H1 (cell line): ENCODE measurements at regions not wholly inside any gene's neighbourhood (a gene's known extent, or its start where the extent isn't known, plus 50 kb on each side); places are given as distances from the start of the nearest gene placed in this dataset.

Experiments used
- CTCF ChIA-PET: fragments of 300-600 bp; sonication (Branson Sonifier 250); formaldehyde crosslinking; loops from one replicate; lab custom pipeline; 2021; ENCODE audit not compliant: partially characterized antibody; lab: Charles Lee
- POLR2A ChIA-PET: fragments of 300-600 bp; sonication (Branson Sonifier 250); formaldehyde crosslinking; loops from one replicate; lab custom pipeline; 2021; ENCODE audit warnings: inconsistent platforms; ENCODE audit not compliant: partially characterized antibody; lab: Charles Lee
- DNase-seq, 2 experiments: peaks; one replicate each; pipeline versions ENCODE4 v3.0.0 to v3.0.0-alpha.2; 2010 to 2022; ENCODE audit warnings: low spot score in 2 of 2, low read depth in 1 of 2, mixed read lengths in 1 of 2
- FAIRE-seq: peaks from 2 replicates; lab custom pipeline; 2011; peaks lifted over from hg19 to GRCh38; lab: Jason Lieb, UNC
- H2AFZ ChIP-seq: 2 replicates; pipeline ENCODE4 v1.8.1; 2012; ENCODE audit warnings: low read length, inconsistent platforms
- H2AK5ac ChIP-seq: 2 replicates; pipeline ENCODE4 v1.6.1; 2013; ENCODE audit warnings: low read depth, low read length
- H2BK120ac ChIP-seq: replicated peaks from 2 replicates; pipeline ENCODE3; 2013; ENCODE audit warnings: low read depth, low read length, inconsistent platforms
- H2BK12ac ChIP-seq: 2 replicates; pipeline ENCODE4 v1.6.1; 2013; ENCODE audit warnings: low read depth, low read length
- H2BK15ac ChIP-seq: 2 replicates; pipeline ENCODE4 v1.6.1; 2013; ENCODE audit warnings: low read length
- H2BK20ac ChIP-seq: 2 replicates; pipeline ENCODE4 v1.6.1; 2013; ENCODE audit warnings: low read length
- H2BK5ac ChIP-seq: 2 replicates; pipeline ENCODE4 v1.6.1; 2013; ENCODE audit warnings: low read depth, low read length
- H3K14ac ChIP-seq: 2 replicates; pipeline ENCODE4 v1.6.1; 2013; ENCODE audit warnings: inconsistent platforms; ENCODE audit not compliant: insufficient read length
- H3K18ac ChIP-seq: 2 replicates; pipeline ENCODE4 v1.6.1; 2013; ENCODE audit warnings: low read length; ENCODE audit errors: extremely low read depth
- H3K23ac ChIP-seq: 2 replicates; pipeline ENCODE4 v1.6.1; 2013; ENCODE audit warnings: inconsistent platforms; ENCODE audit not compliant: insufficient read length
- H3K23me2 ChIP-seq: 2 replicates; pipeline ENCODE4 v1.6.1; 2013; ENCODE audit warnings: low read depth, low read length
- H3K27ac ChIP-seq: 2 replicates; pipeline ENCODE4 v1.6.1; 2011; ENCODE audit warnings: low read depth, low read length, inconsistent platforms
- H3K27me3 ChIP-seq, 4 experiments: replicated peaks in 1 of 4; 1 replicate in 1 of 4; 2 replicates in 3 of 4; pipeline versions ENCODE4 v1.6.1 to v1.8.1; 2011 to 2013; ENCODE audit warnings: low read length in 3 of 4, mild to moderate bottlenecking in 3 of 4, inconsistent platforms in 2 of 4, mixed read lengths in 2 of 4, moderate library complexity in 1 of 4; ENCODE audit not compliant: control insufficient read depth in 3 of 4, insufficient read depth in 3 of 4; ENCODE audit errors: extremely low read depth in 1 of 4
- H3K36me3 ChIP-seq, 4 experiments: 2 replicates each; pipeline versions ENCODE4 v1.6.1 to v1.8.1; 2011 to 2013; ENCODE audit warnings: mild to moderate bottlenecking in 4 of 4, low read length in 3 of 4, moderate library complexity in 2 of 4, control low read depth in 1 of 4, inconsistent platforms in 1 of 4; ENCODE audit not compliant: insufficient read depth in 4 of 4, control insufficient read depth in 2 of 4
- H3K4ac ChIP-seq: replicated peaks from 2 replicates; pipeline ENCODE3; 2013; ENCODE audit warnings: low read length, low read depth, mixed read lengths, inconsistent platforms; ENCODE audit not compliant: insufficient read length
- H3K4me1 ChIP-seq, 4 experiments: replicated peaks in 1 of 4; 1 replicate in 1 of 4; 2 replicates in 3 of 4; pipeline versions ENCODE4 v1.6.1 to v1.8.1; 2011 to 2013; ENCODE audit warnings: low read length in 3 of 4, inconsistent platforms in 2 of 4, mixed read lengths in 1 of 4; ENCODE audit not compliant: insufficient read depth in 4 of 4, control insufficient read depth in 3 of 4
- H3K4me2 ChIP-seq, 2 experiments: 2 replicates each; pipeline versions ENCODE4 v1.6.1 to v1.8.1; 2011 to 2013; ENCODE audit warnings: low read depth in 2 of 2, low read length in 2 of 2, control low read depth in 1 of 2, inconsistent platforms in 1 of 2, mild to moderate bottlenecking in 1 of 2; ENCODE audit not compliant: insufficient read depth in 1 of 2
- H3K4me3 ChIP-seq, 4 experiments: fragments of 200-600, 300-600 bp in 1 of 4; sonication (generic), shearing (Covaris generic), sonication (Bioruptor Twin) in 1 of 4; 2 replicates each; pipeline versions ENCODE4 v1.5.1 to v1.8.1; 2011 to 2016; ENCODE audit warnings: low read length in 4 of 4, low read depth in 3 of 4, control low read depth in 2 of 4, inconsistent platforms in 2 of 4, mild to moderate bottlenecking in 2 of 4, mixed read lengths in 1 of 4, moderate library complexity in 1 of 4; ENCODE audit not compliant: insufficient read depth in 2 of 4; ENCODE audit errors: extremely low read depth in 1 of 4
- H3K56ac ChIP-seq: replicated peaks from 2 replicates; pipeline ENCODE3; 2013; ENCODE audit warnings: low read depth, mild to moderate bottlenecking, mixed read lengths, low read length, inconsistent platforms; ENCODE audit not compliant: insufficient read length
- H3K79me1 ChIP-seq: 2 replicates; pipeline ENCODE4 v1.6.1; 2013; ENCODE audit warnings: low read depth, low read length, control low read depth
- H3K79me2 ChIP-seq, 2 experiments: 2 replicates each; pipeline versions ENCODE4 v1.6.1 to v1.8.1; 2012 to 2013; ENCODE audit warnings: low read length in 2 of 2, mild to moderate bottlenecking in 2 of 2, inconsistent platforms in 1 of 2; ENCODE audit not compliant: insufficient read depth in 2 of 2, control insufficient read depth in 1 of 2
- H3K9ac ChIP-seq, 4 experiments: replicated peaks in 1 of 4; 1 replicate in 1 of 4; 2 replicates in 3 of 4; pipeline versions ENCODE4 v1.6.1 to v1.8.1; 2011 to 2013; ENCODE audit warnings: low read depth in 3 of 4, low read length in 3 of 4, control low read depth in 2 of 4, mild to moderate bottlenecking in 2 of 4, moderate library complexity in 2 of 4, inconsistent platforms in 1 of 4; ENCODE audit errors: extremely low read depth in 1 of 4
- H3K9me3 ChIP-seq, 2 experiments: 2 replicates each; pipeline versions ENCODE4 v1.6.1 to v1.8.1; 2012 to 2013; ENCODE audit warnings: mild to moderate bottlenecking in 2 of 2, moderate library complexity in 2 of 2, control low read depth in 1 of 2, inconsistent platforms in 1 of 2, low read depth in 1 of 2, low read length in 1 of 2, mixed read lengths in 1 of 2; ENCODE audit not compliant: insufficient read depth in 2 of 2
- H4K20me1 ChIP-seq, 2 experiments: replicated peaks in 1 of 2; 2 replicates each; pipeline versions ENCODE3 to v1.8.1; 2011 to 2013; ENCODE audit warnings: inconsistent platforms in 2 of 2, low read length in 2 of 2, mild to moderate bottlenecking in 1 of 2; ENCODE audit not compliant: insufficient read depth in 2 of 2, control insufficient read depth in 1 of 2
- H4K5ac ChIP-seq: 2 replicates; pipeline ENCODE4 v1.6.1; 2013; ENCODE audit warnings: low read length, low read depth, mixed read lengths, inconsistent platforms; ENCODE audit not compliant: insufficient read length
- H4K8ac ChIP-seq: 2 replicates; pipeline ENCODE4 v1.8.0; 2013; ENCODE audit warnings: mild to moderate bottlenecking, moderate library complexity, low read length, inconsistent platforms; ENCODE audit not compliant: insufficient read depth; ENCODE audit errors: extremely low read depth
- H4K91ac ChIP-seq: replicated peaks from 2 replicates; pipeline ENCODE3; 2013; ENCODE audit warnings: low read length, mixed read lengths, inconsistent platforms; ENCODE audit not compliant: insufficient read length
- PHF8 ChIP-seq: fragments of 200-600 bp; sonication (generic); conservative IDR thresholded peaks from 2 replicates; pipeline ENCODE4 v1.7.1; 2012; ENCODE audit warnings: low read depth, mild to moderate bottlenecking, inconsistent platforms, low read length, moderate library complexity
- POU5F1 ChIP-seq: IDR thresholded peaks from 2 replicates; pipeline ENCODE4 v1.6.1; 2011; ENCODE audit warnings: low read depth, mild to moderate bottlenecking, low read length, moderate library complexity
- TAF7 ChIP-seq: optimal IDR thresholded peaks from 2 replicates; pipeline ENCODE3; 2011; ENCODE audit warnings: low read depth, mild to moderate bottlenecking, inconsistent platforms, low read length, moderate library complexity, borderline replicate concordance
- WGBS, 2 experiments: shearing (Covaris generic) in 1 of 2; methylation state at CpG; one replicate each; pipeline versions ENCODE4 v1.1.6 to v1.1.7; 2013 to 2015; ENCODE audit warnings: low lambda C conversion rate in 2 of 2, mixed read lengths in 2 of 2, inconsistent platforms in 1 of 2, low coverage in 1 of 2, missing lambda C conversion rate in 1 of 2; ENCODE audit not compliant: insufficient replicate concordance in 2 of 2, insufficient coverage in 1 of 2, insufficient read length in 1 of 2; ENCODE audit errors: extremely low coverage in 1 of 2, missing lambda C conversion rate in 1 of 2; 5-methylcytosine and 5-hydroxymethylcytosine counted together

- H2BK12ac ChIP-seq: no peak overlapping the region
- H3K4me3 ChIP-seq: no peak overlapping the region
- H2BK15ac ChIP-seq: no peak overlapping the region
- 93% methylated on average over 6 of the region's 6 CpGs; no CpG with 5 or more reads in 1 of the 2 experiments for WGBS, 2 experiments
- H4K91ac ChIP-seq: no peak overlapping the region
- H3K79me2 ChIP-seq: no peaks in the 10 kb centered on the region
- FAIRE-seq (no peak), DNase-seq (no peak)
- H2BK120ac ChIP-seq: no peak overlapping the region
- TF ChIP-seq PHF8 (no peak), TAF7 (no peak), POU5F1 (no peak)
- no peak overlapping the region for H4K5ac ChIP-seq
- no peak overlapping the region for H4K8ac ChIP-seq
- H3K23ac ChIP-seq: no peak overlapping the region
- no peak overlapping the region for H2AK5ac ChIP-seq
- no peaks in the 10 kb centered on the region for H4K20me1 ChIP-seq
- H3K23me2 ChIP-seq: no peaks in the 10 kb centered on the region
- H3K4me2 ChIP-seq: no peak overlapping the region
- no peak overlapping the region for H3K14ac ChIP-seq
- H3K27me3 ChIP-seq: no peaks in the 10 kb centered on the region
- no peaks in the 10 kb centered on the region for H3K9me3 ChIP-seq
- ChIA-PET POLR2A (no interaction called here), CTCF (no interaction called here)
- no peaks in the 10 kb centered on the region for H3K36me3 ChIP-seq
- no peak overlapping the region for H2BK5ac ChIP-seq
- no peak overlapping the region for H2BK20ac ChIP-seq
- no peak overlapping the region for H3K18ac ChIP-seq
- no peak overlapping the region for H2AFZ ChIP-seq
- no peak overlapping the region for H3K4ac ChIP-seq
- no peak overlapping the region for H3K56ac ChIP-seq
- H3K27ac ChIP-seq: no peak overlapping the region
- no peaks in the 10 kb centered on the region for H3K4me1 ChIP-seq
- no peak overlapping the region for H3K9ac ChIP-seq
- no peaks in the 10 kb centered on the region for H3K79me1 ChIP-seq
Measured at GRCh38 chr21:28729887-28730286, 262.8 kb downstream of the LTN1 start.
